Esophagus squamous epithelium (tissue), 4 donors: ENCODE measurements at regions not wholly inside any gene's neighbourhood (a gene's known extent, or its start where the extent isn't known, plus 50 kb on each side); places are given as distances from the start of the nearest gene placed in this dataset.
"Not testable (repeated sequence)": the region's sequence is repeated elsewhere in the genome, so short reads cannot be mapped to it uniquely, and the experiment has no call there.

Experiments used
- POLR2A ChIP-seq, 4 donors: fragments of 450-650 bp; IDR thresholded peaks; one replicate each; pipeline ENCODE4 v1.6.1; 2017; ENCODE audit warnings: antibody characterized with exemption in 4 of 4, mild to moderate bottlenecking in 4 of 4, moderate library complexity in 3 of 4
- TF ChIP-seq, protein P1 (sequence below), 6 experiments: fragments of 450-650 bp in 4 of 6; fragments of 200-600 bp in 2 of 6; sonication (generic) in 2 of 6; IDR thresholded peaks; one replicate each; pipeline ENCODE4 v1.5.1; 2016 to 2019; ENCODE audit warnings: antibody characterized with exemption in 6 of 6, mild to moderate bottlenecking in 4 of 6, moderate library complexity in 4 of 6

DNA sequence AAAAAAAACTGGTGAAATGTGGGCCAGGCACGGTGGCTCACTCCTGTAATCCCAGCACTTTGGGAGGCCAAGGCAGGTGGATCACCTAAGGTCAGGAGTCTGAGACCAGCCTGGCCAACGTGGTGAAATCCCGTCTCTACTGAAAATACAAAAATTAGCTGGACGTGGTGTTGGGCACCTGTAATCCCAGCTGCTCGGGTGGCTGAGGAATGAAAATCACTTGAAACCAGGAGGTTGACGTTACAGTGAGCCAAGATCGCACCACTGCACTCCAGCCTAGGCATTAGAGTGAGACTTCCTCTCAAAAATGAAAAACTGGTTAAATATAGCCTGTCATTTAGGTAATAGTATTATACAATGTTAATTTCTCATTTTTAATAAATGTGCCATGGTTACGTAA lies 1692.0 kb downstream of the SPATA31A7 start:
- TF ChIP-seq, protein P1, sequence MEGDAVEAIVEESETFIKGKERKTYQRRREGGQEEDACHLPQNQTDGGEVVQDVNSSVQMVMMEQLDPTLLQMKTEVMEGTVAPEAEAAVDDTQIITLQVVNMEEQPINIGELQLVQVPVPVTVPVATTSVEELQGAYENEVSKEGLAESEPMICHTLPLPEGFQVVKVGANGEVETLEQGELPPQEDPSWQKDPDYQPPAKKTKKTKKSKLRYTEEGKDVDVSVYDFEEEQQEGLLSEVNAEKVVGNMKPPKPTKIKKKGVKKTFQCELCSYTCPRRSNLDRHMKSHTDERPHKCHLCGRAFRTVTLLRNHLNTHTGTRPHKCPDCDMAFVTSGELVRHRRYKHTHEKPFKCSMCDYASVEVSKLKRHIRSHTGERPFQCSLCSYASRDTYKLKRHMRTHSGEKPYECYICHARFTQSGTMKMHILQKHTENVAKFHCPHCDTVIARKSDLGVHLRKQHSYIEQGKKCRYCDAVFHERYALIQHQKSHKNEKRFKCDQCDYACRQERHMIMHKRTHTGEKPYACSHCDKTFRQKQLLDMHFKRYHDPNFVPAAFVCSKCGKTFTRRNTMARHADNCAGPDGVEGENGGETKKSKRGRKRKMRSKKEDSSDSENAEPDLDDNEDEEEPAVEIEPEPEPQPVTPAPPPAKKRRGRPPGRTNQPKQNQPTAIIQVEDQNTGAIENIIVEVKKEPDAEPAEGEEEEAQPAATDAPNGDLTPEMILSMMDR (IDR thresholded peaks at IDR 0.05) = not testable (repeated sequence)
- TF ChIP-seq POLR2A (IDR thresholded peaks at IDR 0.05) = not testable (repeated sequence)
